OCI-LY3 (cell line): ENCODE measurements at regions not wholly inside any gene's neighbourhood (a gene's known extent, or its start where the extent isn't known, plus 50 kb on each side); places are given as distances from the start of the nearest gene placed in this dataset.

Experiments
- H2AFZ ChIP-seq: fragments of 200-600, 300-600 bp; shearing (Covaris generic); 2 replicates; pipeline ENCODE4 v1.6.0; 2014; ENCODE audit warnings: antibody characterized with exemption, low read depth, low read length
- H3K27ac ChIP-seq: fragments of 200-600, 300-600 bp; sonication (generic); 2 replicates; pipeline ENCODE4 v1.5.1; 2014; ENCODE audit warnings: mild to moderate bottlenecking, low read length, moderate library complexity, mixed read lengths
- H3K27me3 ChIP-seq: fragments of 200-600, 300-600 bp; sonication (generic); 2 replicates; pipeline ENCODE4 v1.6.1; 2014; ENCODE audit warnings: low read depth, low read length, mixed read lengths
- H3K36me3 ChIP-seq: fragments of 200-600, 300-600 bp; sonication (generic); replicated peaks from 2 replicates; pipeline ENCODE3; 2014; ENCODE audit warnings: low read depth, low read length, mixed read lengths
- H3K4me1 ChIP-seq: fragments of 300-600, 200-600 bp; sonication (generic); 2 replicates; pipeline ENCODE4 v1.6.1; 2014; ENCODE audit warnings: low read length, mixed read lengths
- H3K4me2 ChIP-seq: fragments of 200-600, 300-600 bp; sonication (generic); 2 replicates; pipeline ENCODE4 v1.6.1; 2014; ENCODE audit warnings: low read length, mixed read lengths
- H3K4me3 ChIP-seq: fragments of 300-600, 200-600 bp; sonication (generic); 2 replicates; pipeline ENCODE4 v1.5.1; 2014; ENCODE audit warnings: antibody characterized with exemption, mild to moderate bottlenecking, low read length, moderate library complexity
- H3K79me2 ChIP-seq: fragments of 300-600, 200-600 bp; shearing (Covaris generic); 2 replicates; pipeline ENCODE4 v1.6.1; 2014; ENCODE audit warnings: mild to moderate bottlenecking, low read length, mixed read lengths
- H3K9ac ChIP-seq: fragments of 300-600, 200-600 bp; shearing (Covaris generic); 2 replicates; pipeline ENCODE4 v1.6.0; 2014; ENCODE audit warnings: mild to moderate bottlenecking, low read length, moderate library complexity
- H3K9me3 ChIP-seq: fragments of 200-600, 300-600 bp; shearing (Covaris generic); 2 replicates; pipeline ENCODE4 v1.6.1; 2014; ENCODE audit warnings: low read length, mixed read lengths; ENCODE audit not compliant: insufficient read depth
- H4K20me1 ChIP-seq: fragments of 200-600, 300-600 bp; sonication (generic); 2 replicates; pipeline ENCODE4 v1.6.1; 2016; ENCODE audit warnings: low read length, mixed read lengths; ENCODE audit not compliant: insufficient read depth
- EZH2phosphoT487 ChIP-seq: fragments of 200-600 bp; shearing (Covaris generic); IDR thresholded peaks from 2 replicates; pipeline ENCODE4 v1.6.1; 2018; ENCODE audit warnings: antibody characterized with exemption, mixed run types, low read depth
- TF ChIP-seq, protein P1 (sequence below): fragments of 200-600, 300-600 bp; sonication (generic); IDR thresholded peaks from 2 replicates; pipeline ENCODE4 v1.5.1; 2014; ENCODE audit warnings: antibody characterized with exemption, low read length, low read depth

DNA sequence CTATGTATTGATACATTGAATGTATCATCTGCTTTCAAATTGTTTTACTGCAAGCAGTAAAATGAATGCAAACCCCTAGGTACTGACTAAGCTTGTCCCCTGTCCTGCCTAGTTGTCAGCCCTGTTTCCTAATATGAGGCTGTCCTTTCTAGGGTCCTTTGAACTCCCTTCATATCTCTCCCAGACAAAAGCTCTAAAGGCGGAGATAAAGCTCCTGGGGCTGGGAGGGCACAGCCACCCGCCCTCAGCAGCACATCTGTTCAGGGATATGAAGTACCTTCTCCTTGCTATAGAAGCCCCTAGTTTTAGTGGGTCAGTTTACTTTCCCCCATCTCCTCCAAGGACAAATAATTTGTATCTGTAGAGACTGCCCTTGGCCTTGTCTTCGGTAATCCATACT lies 93.1 kb upstream of the ETS2 start:
- H3K9me3 ChIP-seq: no peaks in the 10 kb centered on the region
- H3K4me2 ChIP-seq: no peak overlapping the region

DNA sequence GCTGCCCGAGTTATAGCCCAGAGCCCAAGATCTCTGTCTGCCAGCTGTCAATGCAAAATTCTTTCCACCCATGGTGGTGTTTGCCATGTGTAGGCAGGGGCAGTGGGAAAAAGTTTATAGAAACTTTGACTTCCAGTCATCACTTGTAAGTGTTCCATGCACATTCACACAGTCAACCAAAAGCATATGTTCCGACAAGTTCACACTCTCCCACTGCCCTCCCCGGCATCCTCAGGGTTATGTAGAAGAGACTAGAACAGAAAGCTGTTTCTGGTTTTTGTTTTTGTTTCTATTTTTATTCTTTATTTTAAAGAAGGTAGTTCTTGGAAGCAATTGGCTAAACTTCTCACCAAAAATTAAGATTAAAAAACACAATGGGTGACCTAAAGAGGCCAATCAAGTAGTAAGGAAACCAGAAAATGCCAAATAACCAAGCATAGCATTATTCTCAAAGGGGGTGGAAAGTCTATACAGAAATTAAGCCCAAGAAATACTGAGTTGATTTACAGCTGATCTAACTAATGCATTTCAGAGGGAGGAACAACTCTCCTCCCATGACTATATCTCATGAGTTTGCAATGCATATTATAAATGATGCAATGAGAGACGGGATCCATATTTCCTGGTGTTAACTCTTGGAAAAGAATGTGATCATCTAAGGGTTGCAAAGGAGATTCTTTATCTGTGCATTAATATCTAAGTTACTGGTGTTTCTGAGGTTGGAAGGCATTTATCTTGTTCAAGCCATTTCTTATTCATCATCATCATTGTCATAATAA lies 91.5 kb upstream of the ETS2 start:
- Histone ChIP-seq H3K9ac (no peak overlapping the region), H3K4me3 (no peak overlapping the region), H3K27ac (no peak overlapping the region), H3K4me2 (no peak overlapping the region), H4K20me1 (no peaks in the 10 kb centered on the region), H3K79me2 (no peaks in the 10 kb centered on the region), H3K9me3 (no peaks in the 10 kb centered on the region), H3K27me3 (peaks cover 7% of the 10 kb centered on the region; the same call in 1 of the 2 replicates), H2AFZ (no peak overlapping the region), H3K36me3 (no peaks in the 10 kb centered on the region), H3K4me1 (no peaks in the 10 kb centered on the region)
- TF ChIP-seq EZH2phosphoT487: no peak
- TF ChIP-seq, protein P1, sequence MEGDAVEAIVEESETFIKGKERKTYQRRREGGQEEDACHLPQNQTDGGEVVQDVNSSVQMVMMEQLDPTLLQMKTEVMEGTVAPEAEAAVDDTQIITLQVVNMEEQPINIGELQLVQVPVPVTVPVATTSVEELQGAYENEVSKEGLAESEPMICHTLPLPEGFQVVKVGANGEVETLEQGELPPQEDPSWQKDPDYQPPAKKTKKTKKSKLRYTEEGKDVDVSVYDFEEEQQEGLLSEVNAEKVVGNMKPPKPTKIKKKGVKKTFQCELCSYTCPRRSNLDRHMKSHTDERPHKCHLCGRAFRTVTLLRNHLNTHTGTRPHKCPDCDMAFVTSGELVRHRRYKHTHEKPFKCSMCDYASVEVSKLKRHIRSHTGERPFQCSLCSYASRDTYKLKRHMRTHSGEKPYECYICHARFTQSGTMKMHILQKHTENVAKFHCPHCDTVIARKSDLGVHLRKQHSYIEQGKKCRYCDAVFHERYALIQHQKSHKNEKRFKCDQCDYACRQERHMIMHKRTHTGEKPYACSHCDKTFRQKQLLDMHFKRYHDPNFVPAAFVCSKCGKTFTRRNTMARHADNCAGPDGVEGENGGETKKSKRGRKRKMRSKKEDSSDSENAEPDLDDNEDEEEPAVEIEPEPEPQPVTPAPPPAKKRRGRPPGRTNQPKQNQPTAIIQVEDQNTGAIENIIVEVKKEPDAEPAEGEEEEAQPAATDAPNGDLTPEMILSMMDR: no peak

More for the DNA sequence above, 93.1 kb upstream of the ETS2 start:
- Histone ChIP-seq H3K4me1 (no peaks in the 10 kb centered on the region), H3K27ac (no peak overlapping the region), H3K4me3 (no peak overlapping the region), H4K20me1 (no peaks in the 10 kb centered on the region), H3K79me2 (no peaks in the 10 kb centered on the region), H3K36me3 (no peaks in the 10 kb centered on the region), H2AFZ (no peak overlapping the region), H3K9ac (no peak overlapping the region), H3K27me3 (peaks cover 7% of the 10 kb centered on the region; the same call in 1 of the 2 replicates)
- no peak for TF ChIP-seq EZH2phosphoT487
- TF ChIP-seq, protein P1: no peak

DNA sequence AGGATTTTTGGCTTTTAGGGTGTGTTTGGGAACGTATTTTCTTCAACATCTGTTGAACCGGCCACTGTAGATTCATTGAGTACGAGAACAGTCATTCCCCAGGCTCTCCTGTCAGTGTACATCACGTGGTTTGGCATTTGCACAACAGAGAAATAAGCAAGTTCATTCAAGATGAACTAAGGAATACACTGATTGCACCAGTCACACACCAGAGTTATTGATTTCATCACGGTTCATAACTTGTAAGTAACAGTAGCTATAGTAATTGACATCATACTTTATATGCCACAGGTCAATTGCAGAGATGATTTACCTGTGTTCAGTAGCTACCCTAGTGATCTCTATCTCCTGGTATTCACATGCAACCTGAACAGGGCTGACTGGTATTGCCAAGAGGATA lies 90.7 kb upstream of the ETS2 start:
- Histone ChIP-seq H2AFZ (no peak overlapping the region), H4K20me1 (no peaks in the 10 kb centered on the region), H3K9me3 (no peaks in the 10 kb centered on the region), H3K4me2 (no peak overlapping the region), H3K36me3 (no peaks in the 10 kb centered on the region), H3K9ac (no peak overlapping the region), H3K4me3 (no peak overlapping the region), H3K27ac (no peak overlapping the region), H3K27me3 (peaks cover 7% of the 10 kb centered on the region; the same call in 1 of the 2 replicates), H3K4me1 (no peaks in the 10 kb centered on the region), H3K79me2 (no peaks in the 10 kb centered on the region)
- TF ChIP-seq, protein P1: no peak
- no peak for TF ChIP-seq EZH2phosphoT487

DNA sequence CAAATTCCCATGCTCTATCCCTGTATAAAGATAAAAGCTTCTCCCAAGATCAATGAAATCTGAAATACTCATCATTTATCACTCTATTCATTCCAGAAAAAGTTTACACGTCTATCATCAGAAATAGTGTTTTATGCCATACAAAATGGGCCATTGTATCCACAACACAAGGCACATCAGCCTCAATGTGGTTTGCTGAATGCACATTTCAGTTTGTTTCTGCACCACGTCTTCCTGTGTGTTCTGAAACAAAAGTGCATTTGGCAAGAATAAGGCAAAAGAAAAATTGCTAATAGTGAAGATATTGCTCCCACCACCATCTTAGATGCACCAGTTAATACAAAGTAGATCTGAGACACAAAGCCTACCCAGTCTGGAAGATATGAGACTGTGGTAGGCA lies 89.6 kb upstream of the ETS2 start:
- H3K27ac ChIP-seq: no peak overlapping the region
- no peaks in the 10 kb centered on the region for H3K36me3 ChIP-seq
- no peak overlapping the region for H3K9ac ChIP-seq
- peaks cover 7% of the 10 kb centered on the region; the same call in 1 of the 2 replicates for H3K27me3 ChIP-seq
- H3K4me3 ChIP-seq: no peak overlapping the region
- no peaks in the 10 kb centered on the region for H4K20me1 ChIP-seq
- no peak overlapping the region for H3K4me2 ChIP-seq
- H3K9me3 ChIP-seq: no peaks in the 10 kb centered on the region
- no peaks in the 10 kb centered on the region for H3K4me1 ChIP-seq
- H2AFZ ChIP-seq: no peak overlapping the region
- TF ChIP-seq EZH2phosphoT487: no peak
- TF ChIP-seq, protein P1: no peak
- H3K79me2 ChIP-seq: no peaks in the 10 kb centered on the region
